Tibial artery (tissue), 4 donors: ENCODE measurements at regions not wholly inside any gene's neighbourhood (a gene's known extent, or its start where the extent isn't known, plus 50 kb on each side); places are given as distances from the start of the nearest gene placed in this dataset.

Experiments
- DNase-seq, 2 donors: peaks; one replicate each; pipeline ENCODE4 v3.0.0-alpha.2; 2019
- H3K27ac ChIP-seq, 2 donors: fragments of 200-600 bp; sonication (generic) in 1 of 2; 1 replicate in 1 of 2; 2 replicates in 1 of 2; pipeline ENCODE4 v1.5.1; 2018 to 2019; ENCODE audit warnings: mild to moderate bottlenecking in 1 of 2
- H3K27me3 ChIP-seq, 2 donors: fragments of 200-600 bp; sonication (generic) in 1 of 2; one replicate each; pipeline versions ENCODE4 v1.5.1 to v1.6.0; 2016 to 2019
- H3K36me3 ChIP-seq, 3 donors: fragments of 200-600 bp; sonication (generic) in 2 of 3; one replicate each; pipeline ENCODE4 v1.5.1; 2016 to 2019; ENCODE audit warnings: mild to moderate bottlenecking in 2 of 3
- H3K4me1 ChIP-seq, 4 donors: fragments of 200-600 bp; sonication (generic) in 2 of 4; 1 replicate in 3 of 4; 2 replicates in 1 of 4; pipeline ENCODE4 v1.5.1; 2016 to 2019
- H3K4me3 ChIP-seq, 2 donors: fragments of 200-600 bp; sonication (generic) in 1 of 2; 1 replicate in 1 of 2; 2 replicates in 1 of 2; pipeline ENCODE4 v1.5.1; 2018 to 2019; ENCODE audit warnings: mild to moderate bottlenecking in 2 of 2
- H3K9me3 ChIP-seq, 3 donors: fragments of 200-600 bp; sonication (generic) in 1 of 3; one replicate each; pipeline ENCODE4 v1.5.1; 2016 to 2019
- intact Hi-C: fragments of 100-400 bp; cut with DNase I; formaldehyde crosslinking; loops from one replicate; pipeline ENCODE4 v1.15.0; 2023; ENCODE audit warnings: low total_unique reads
- TF ChIP-seq, protein P1 (sequence below), 2 experiments: fragments of 200-600 bp in 1 of 2; fragments of 450-650 bp in 1 of 2; IDR thresholded peaks; one replicate each; pipeline ENCODE4 v1.5.1; 2017 to 2019; ENCODE audit warnings: antibody characterized with exemption in 2 of 2, mild to moderate bottlenecking in 1 of 2, moderate library complexity in 1 of 2

DNA sequence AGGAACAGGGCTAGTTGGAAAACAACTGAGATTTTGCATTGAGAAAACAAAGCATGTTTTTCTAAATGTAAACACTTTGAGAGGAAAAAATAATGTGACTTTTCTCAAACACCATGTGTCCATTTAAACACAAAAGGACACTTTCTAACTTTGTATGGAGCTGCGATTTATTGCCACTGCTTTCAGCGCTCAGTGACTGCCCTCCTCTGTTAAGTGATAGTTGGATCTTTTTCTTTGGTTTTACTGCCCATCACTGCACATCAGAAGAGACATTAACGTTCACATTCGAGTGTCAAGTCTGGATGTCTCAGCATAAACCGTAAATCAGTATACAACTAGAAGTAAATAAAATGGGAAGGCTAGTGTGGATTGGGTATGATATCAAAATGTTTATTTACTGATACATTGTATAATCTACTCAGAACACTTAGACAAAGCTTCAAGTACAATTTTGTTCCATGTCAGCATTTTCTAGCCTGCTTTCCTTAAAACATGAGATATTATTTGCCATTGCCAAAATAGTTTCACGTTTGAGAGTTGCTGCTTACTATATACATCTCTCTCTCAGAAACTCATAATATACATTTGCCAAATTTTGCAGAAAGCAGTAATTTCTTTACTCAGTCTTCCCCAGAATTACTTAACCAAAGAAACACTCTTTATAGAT, 237.6 kb downstream of the IKZF2 start:
- intact Hi-C loops = no loop called here
- Histone ChIP-seq H3K4me3 (no peak overlapping the region), H3K36me3 (no peaks in the 10 kb centered on the region), H3K27me3 (no peaks in the 10 kb centered on the region), H3K9me3 (no peaks in the 10 kb centered on the region), H3K4me1 (peaks cover 0 to 17% (median 0%) of the 10 kb centered on the region in 4 donors), H3K27ac (no peak overlapping the region)
- no peak for DNase-seq
- TF ChIP-seq, protein P1, sequence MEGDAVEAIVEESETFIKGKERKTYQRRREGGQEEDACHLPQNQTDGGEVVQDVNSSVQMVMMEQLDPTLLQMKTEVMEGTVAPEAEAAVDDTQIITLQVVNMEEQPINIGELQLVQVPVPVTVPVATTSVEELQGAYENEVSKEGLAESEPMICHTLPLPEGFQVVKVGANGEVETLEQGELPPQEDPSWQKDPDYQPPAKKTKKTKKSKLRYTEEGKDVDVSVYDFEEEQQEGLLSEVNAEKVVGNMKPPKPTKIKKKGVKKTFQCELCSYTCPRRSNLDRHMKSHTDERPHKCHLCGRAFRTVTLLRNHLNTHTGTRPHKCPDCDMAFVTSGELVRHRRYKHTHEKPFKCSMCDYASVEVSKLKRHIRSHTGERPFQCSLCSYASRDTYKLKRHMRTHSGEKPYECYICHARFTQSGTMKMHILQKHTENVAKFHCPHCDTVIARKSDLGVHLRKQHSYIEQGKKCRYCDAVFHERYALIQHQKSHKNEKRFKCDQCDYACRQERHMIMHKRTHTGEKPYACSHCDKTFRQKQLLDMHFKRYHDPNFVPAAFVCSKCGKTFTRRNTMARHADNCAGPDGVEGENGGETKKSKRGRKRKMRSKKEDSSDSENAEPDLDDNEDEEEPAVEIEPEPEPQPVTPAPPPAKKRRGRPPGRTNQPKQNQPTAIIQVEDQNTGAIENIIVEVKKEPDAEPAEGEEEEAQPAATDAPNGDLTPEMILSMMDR (IDR thresholded peaks at IDR 0.05) = no peak

DNA sequence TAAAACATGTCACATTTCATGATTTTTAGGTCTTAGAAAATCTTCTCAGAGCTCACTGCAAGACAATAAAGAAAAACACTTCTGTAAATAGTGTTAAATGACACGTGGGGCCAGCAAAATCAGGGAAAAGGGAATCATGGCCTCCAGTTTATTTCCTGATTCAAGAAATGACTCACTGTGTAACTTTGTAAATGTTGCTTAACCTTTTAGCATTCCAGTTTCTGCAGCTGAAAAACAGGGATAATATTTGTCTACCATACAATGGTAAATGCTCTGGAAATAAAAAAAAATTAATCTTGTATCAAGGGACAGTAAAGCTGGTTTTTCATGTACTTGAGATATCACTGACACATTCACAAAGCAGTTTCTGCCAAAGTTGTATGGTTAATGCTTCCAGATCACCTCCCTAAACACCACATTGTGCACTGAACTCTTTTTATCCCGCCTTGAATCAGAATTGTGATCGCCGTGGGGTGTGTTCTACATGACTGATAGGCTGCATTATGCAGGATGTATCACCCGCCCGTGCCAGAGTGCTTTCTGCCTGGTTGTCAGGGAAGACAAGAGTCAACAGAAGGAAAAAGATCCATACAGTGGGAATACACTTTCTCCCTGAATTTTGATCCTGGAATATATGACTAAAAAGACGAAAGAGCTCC, 238.8 kb downstream of the IKZF2 start:
- Histone ChIP-seq H3K4me3 (no peak overlapping the region), H3K36me3 (no peaks in the 10 kb centered on the region), H3K4me1 (peaks cover 0 to 17% (median 0%) of the 10 kb centered on the region in 4 donors), H3K27me3 (no peaks in the 10 kb centered on the region), H3K9me3 (no peaks in the 10 kb centered on the region), H3K27ac (no peak overlapping the region)
- intact Hi-C loops = no loop called here
- no peak for DNase-seq
- TF ChIP-seq, protein P1 (IDR thresholded peaks at IDR 0.05) = no peak

DNA sequence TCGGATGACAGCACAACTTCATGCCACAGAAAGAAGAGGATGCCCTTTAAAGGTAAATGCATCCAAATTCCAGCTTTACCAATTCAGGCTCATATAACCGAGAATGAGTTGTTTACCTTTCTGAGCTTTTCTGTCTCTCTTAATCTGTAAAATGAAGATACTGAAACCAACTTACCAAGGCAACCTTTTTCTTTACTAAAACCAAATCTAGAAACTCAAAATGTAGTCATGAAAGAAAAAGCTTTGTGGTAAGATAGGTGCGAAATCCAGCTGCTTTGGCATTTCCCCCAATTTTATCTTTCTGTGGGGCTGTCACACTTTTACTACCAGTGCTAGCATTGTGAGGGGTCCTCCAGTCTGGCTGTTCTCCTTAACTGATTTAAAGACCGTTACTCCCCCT, 240.4 kb downstream of the IKZF2 start:
- Histone ChIP-seq H3K27ac (no peak overlapping the region), H3K9me3 (no peaks in the 10 kb centered on the region), H3K36me3 (no peaks in the 10 kb centered on the region), H3K4me3 (no peak overlapping the region), H3K27me3 (no peaks in the 10 kb centered on the region), H3K4me1 (peaks cover 0 to 17% (median 0%) of the 10 kb centered on the region in 4 donors)
- intact Hi-C loops = no loop called here
- DNase-seq = no peak
- TF ChIP-seq, protein P1 (IDR thresholded peaks at IDR 0.05) = no peak

DNA sequence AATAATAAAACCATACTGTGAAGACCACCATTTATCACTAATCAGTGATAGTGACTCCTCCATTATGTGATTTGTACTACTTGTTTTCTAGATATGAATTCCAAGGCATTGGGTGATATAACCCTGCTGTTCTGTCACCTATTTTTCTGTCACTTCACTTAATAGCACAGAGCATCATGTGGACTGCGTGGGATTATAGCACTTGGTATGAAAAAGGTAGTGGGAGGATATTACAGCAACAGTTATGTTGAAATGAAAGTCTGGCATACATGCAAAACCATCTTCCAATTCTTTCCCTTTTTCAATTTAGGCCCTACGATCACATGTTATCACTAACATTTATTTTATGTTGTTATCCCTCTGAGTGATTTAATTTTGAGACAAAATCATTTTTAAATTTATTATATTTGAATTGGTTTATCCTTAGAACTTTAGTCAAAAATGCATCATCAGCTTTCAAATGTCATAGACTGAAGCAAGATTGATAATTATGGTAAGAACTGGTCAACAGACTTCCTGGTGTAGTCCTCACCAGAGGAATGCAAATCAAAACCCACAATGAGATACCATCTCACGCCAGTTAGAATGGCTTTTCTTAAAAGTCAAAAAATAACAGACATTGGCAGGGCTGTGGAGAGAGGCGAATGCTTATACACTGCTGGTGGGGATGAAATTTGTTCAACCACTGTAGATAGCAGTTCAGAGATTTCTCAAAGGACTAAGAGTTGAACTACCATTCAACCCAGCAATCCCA, 242.6 kb downstream of the IKZF2 start:
- intact Hi-C loops = no loop called here
- DNase-seq = no peak
- no peaks in the 10 kb centered on the region for H3K9me3 ChIP-seq
- H3K4me1 ChIP-seq = peaks cover 0 to 17% (median 0%) of the 10 kb centered on the region in 4 donors
- TF ChIP-seq, protein P1 (IDR thresholded peaks at IDR 0.05) = no peak
- no peak overlapping the region for H3K4me3 ChIP-seq
- H3K27ac ChIP-seq = no peak overlapping the region
- H3K27me3 ChIP-seq = no peaks in the 10 kb centered on the region
- H3K36me3 ChIP-seq = no peaks in the 10 kb centered on the region

DNA sequence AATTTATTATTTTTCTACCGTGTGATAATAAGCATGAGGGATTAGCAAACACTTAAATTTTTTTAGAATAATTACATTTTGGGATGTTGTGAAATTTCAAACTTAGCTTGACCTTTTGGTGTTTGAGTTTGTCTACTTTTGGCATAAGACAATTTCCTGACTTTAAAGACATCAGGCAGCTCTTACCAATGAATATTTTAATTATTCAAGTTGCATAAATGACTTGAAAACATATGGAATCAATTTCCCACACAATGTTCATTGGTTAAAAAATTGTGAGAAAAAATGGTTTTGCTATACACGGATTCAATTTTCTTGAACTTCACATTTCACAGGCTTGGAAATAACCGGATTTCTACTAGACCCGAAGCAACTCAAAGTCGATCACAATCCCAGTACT, 243.4 kb downstream of the IKZF2 start:
- intact Hi-C loops = no loop called here
- no peak for DNase-seq
- Histone ChIP-seq H3K4me1 (peaks cover 0 to 17% (median 0%) of the 10 kb centered on the region in 4 donors), H3K27me3 (no peaks in the 10 kb centered on the region), H3K4me3 (no peak overlapping the region), H3K9me3 (no peaks in the 10 kb centered on the region), H3K36me3 (no peaks in the 10 kb centered on the region), H3K27ac (no peak overlapping the region)
- TF ChIP-seq, protein P1 (IDR thresholded peaks at IDR 0.05) = no peak
